ENCODE measurements at regions not wholly inside any gene's neighbourhood (a gene's known extent, or its start where the extent isn't known, plus 50 kb on each side); places are given as distances from the start of the nearest gene placed in this dataset.

DNA sequence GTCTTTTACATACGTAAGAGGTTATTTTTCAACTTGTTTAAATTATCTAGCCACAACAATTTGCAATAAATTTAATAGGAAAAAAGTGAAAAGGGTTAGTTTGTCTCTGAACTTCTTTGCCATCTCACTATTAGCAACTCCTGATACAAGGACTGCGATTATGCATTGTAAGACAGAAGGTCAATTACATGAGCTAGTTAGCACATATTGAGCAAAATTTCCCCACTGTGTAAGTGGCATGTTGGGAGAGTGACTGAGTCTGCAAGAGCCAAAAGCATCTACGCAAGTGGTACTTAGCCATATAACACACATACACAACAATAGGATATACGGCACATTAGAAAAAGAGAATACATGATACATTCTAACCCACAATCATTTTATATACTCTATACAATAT lies 927.2 kb downstream of the STPG2 start:
- POLR2A ChIA-PET = interaction anchor here (0.6 kb wide), 1 partner anchor 44 kb away, joined by 3 read pairs; no protein-coding TSS in a partner anchor
- no peak for TF ChIP-seq EZH2 (IDR thresholded peaks at IDR 0.05)
- TF ChIP-seq REST (IDR thresholded peaks at IDR 0.05; ENCODE audit: low read depth) = no peak
- TF ChIP-seq CEBPB (IDR thresholded peaks at IDR 0.05; ENCODE audit: low read depth) = no peak
- no peak for TF ChIP-seq POLR2A (IDR thresholded peaks at IDR 0.05; ENCODE audit: borderline replicate concordance, extremely low read depth, insufficient read depth, insufficient read length)
- TF ChIP-seq TCF7L2 (IDR thresholded peaks at IDR 0.05; ENCODE audit: borderline replicate concordance, extremely low read depth, insufficient read depth, insufficient read length) = no peak
- no peak overlapping the region for H3K4me2 ChIP-seq (ENCODE audit: low read length)

GRCh38 chr4:97235521-97235920 lies 907.8 kb downstream of the STPG2 start:
- Histone ChIP-seq H3K79me2 (ENCODE audit: insufficient read depth, low read length) (no peaks in the 10 kb centered on the region), H3K9ac (ENCODE audit: low read length) (no peak overlapping the region), H3K9me3 (ENCODE audit: control insufficient read depth in 1 of 2, insufficient read depth in 1 of 2, low read depth in 1 of 2, low read length in 2 of 2) (no peaks in the 10 kb centered on the region), H3K9me2 (ENCODE audit: insufficient read depth) (no peaks in the 10 kb centered on the region), H2AFZ (ENCODE audit: low read depth, low read length, poor library complexity, severe bottlenecking) (no peak overlapping the region), H3K36me3 (ENCODE audit: control insufficient read depth in 1 of 2, insufficient read depth in 2 of 2, low read length in 2 of 2) (no peaks in the 10 kb centered on the region), H3K27ac (ENCODE audit: low read depth, low read length) (no peak overlapping the region), H4K20me1 (ENCODE audit: insufficient read depth) (no peaks in the 10 kb centered on the region), H3K4me1 (ENCODE audit: control insufficient read depth in 1 of 2, insufficient read depth in 2 of 2, low read length in 2 of 2) (no peaks in the 10 kb centered on the region), H3K4me2 (ENCODE audit: low read length) (no peak overlapping the region), H3K4me3 (replicated peaks in 1 of 2; ENCODE audit: low read depth in 1 of 2, low read length in 2 of 2) (no peak overlapping the region), H3K27me3 (ENCODE audit: insufficient read depth, low read length) (no peaks in the 10 kb centered on the region)
- DNase-seq (ENCODE audit: low read depth, low spot score) (no peak), ATAC-seq (no peak)
- intact Hi-C loops (cut with micrococcal nuclease) = no loop called here
- RAD21 ChIA-PET (ENCODE audit: low non-redundant PET in 1 of 2, low total read pairs in 2 of 2, uncharacterized antibody in 2 of 2, unreplicated experiment in 2 of 2) = no interaction called here
- POLR2A ChIA-PET = no interaction called here
- no TSS peak for BruUV-seq (replicated peaks)
- CTCF ChIA-PET = no interaction called here
- TF ChIP-seq, protein P1, sequence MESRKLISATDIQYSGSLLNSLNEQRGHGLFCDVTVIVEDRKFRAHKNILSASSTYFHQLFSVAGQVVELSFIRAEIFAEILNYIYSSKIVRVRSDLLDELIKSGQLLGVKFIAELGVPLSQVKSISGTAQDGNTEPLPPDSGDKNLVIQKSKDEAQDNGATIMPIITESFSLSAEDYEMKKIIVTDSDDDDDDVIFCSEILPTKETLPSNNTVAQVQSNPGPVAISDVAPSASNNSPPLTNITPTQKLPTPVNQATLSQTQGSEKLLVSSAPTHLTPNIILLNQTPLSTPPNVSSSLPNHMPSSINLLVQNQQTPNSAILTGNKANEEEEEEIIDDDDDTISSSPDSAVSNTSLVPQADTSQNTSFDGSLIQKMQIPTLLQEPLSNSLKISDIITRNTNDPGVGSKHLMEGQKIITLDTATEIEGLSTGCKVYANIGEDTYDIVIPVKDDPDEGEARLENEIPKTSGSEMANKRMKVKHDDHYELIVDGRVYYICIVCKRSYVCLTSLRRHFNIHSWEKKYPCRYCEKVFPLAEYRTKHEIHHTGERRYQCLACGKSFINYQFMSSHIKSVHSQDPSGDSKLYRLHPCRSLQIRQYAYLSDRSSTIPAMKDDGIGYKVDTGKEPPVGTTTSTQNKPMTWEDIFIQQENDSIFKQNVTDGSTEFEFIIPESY (IDR thresholded peaks at IDR 0.05; ENCODE audit: extremely low read depth, insufficient replicate concordance, low read length) = no peak
- TF ChIP-seq ZFX (IDR thresholded peaks at IDR 0.05) (no peak), SRF (IDR thresholded peaks at IDR 0.05; ENCODE audit: low read depth) (no peak), POLR2AphosphoS5 (IDR thresholded peaks at IDR 0.05; ENCODE audit: low read depth, low read length) (no peak), SP1 (IDR thresholded peaks at IDR 0.05; ENCODE audit: low read depth) (no peak), EZH2 (IDR thresholded peaks at IDR 0.05) (no peak), REST (IDR thresholded peaks at IDR 0.05; ENCODE audit: low read depth) (no peak), ZNF274 (IDR thresholded peaks at IDR 0.05; ENCODE audit: low read depth, low read length) (no peak), POLR2A (IDR thresholded peaks at IDR 0.05; ENCODE audit: borderline replicate concordance, extremely low read depth, insufficient read depth, insufficient read length) (no peak)

More for the DNA sequence above, 927.2 kb downstream of the STPG2 start:
- no peak overlapping the region for H3K27ac ChIP-seq (ENCODE audit: low read depth, low read length)
- no peaks in the 10 kb centered on the region for H3K9me3 ChIP-seq (ENCODE audit: control insufficient read depth in 1 of 2, insufficient read depth in 1 of 2, low read depth in 1 of 2, low read length in 2 of 2)
- H3K27me3 ChIP-seq (ENCODE audit: insufficient read depth, low read length) = no peaks in the 10 kb centered on the region
- no peak overlapping the region for H3K4me3 ChIP-seq (replicated peaks in 1 of 2; ENCODE audit: low read depth in 1 of 2, low read length in 2 of 2)
- ATAC-seq (no peak), DNase-seq (ENCODE audit: low read depth, low spot score) (no peak)
- H3K9me2 ChIP-seq (ENCODE audit: insufficient read depth) = no peaks in the 10 kb centered on the region
- CTCF ChIA-PET = no interaction called here
- RAD21 ChIA-PET (ENCODE audit: low non-redundant PET in 1 of 2, low total read pairs in 2 of 2, uncharacterized antibody in 2 of 2, unreplicated experiment in 2 of 2) = no interaction called here
- no TSS peak for BruUV-seq (replicated peaks)
- intact Hi-C loops (cut with micrococcal nuclease) = no loop called here
- no peaks in the 10 kb centered on the region for H4K20me1 ChIP-seq (ENCODE audit: insufficient read depth)
- H3K4me1 ChIP-seq (ENCODE audit: control insufficient read depth in 1 of 2, insufficient read depth in 2 of 2, low read length in 2 of 2) = no peaks in the 10 kb centered on the region
- H3K36me3 ChIP-seq (ENCODE audit: control insufficient read depth in 1 of 2, insufficient read depth in 2 of 2, low read length in 2 of 2) = no peaks in the 10 kb centered on the region
- H2AFZ ChIP-seq (ENCODE audit: low read depth, low read length, poor library complexity, severe bottlenecking) = no peak overlapping the region
- H3K9ac ChIP-seq (ENCODE audit: low read length) = no peak overlapping the region
- no peaks in the 10 kb centered on the region for H3K79me2 ChIP-seq (ENCODE audit: insufficient read depth, low read length)
